ENCODE measurements at regions not wholly inside any gene's neighbourhood (a gene's known extent, or its start where the extent isn't known, plus 50 kb on each side); places are given as distances from the start of the nearest gene placed in this dataset.

GRCh38 chr9:96073531-96074480 is 198.3 kb downstream of the ERCC6L2 start:
- no peaks in the 10 kb centered on the region for H3K79me2 ChIP-seq (ENCODE audit: control insufficient read depth, insufficient read depth, low read length)
- POLR2A ChIA-PET, result interaction anchor here (0.6 kb wide), 2 partner anchors 63 to 523 kb away, joined by 3 to 5 read pairs; no protein-coding TSS in a partner anchor
- peaks cover 30 to 59% of the 10 kb centered on the region in 2 experiments for H3K27me3 ChIP-seq (ENCODE audit: control insufficient read depth in 2 of 2, insufficient read depth in 2 of 2, low read length in 2 of 2)
- H2AFZ ChIP-seq (ENCODE audit: low read depth, low read length), result no peak overlapping the region
- no peak for TF ChIP-seq TRIM25 (IDR thresholded peaks at IDR 0.05; ENCODE audit: borderline replicate concordance)
- TF ChIP-seq ZBTB12 (CRISPR knock-in tag; IDR thresholded peaks at IDR 0.05), result no peak
- TF ChIP-seq NFE2L1 (tag; IDR thresholded peaks at IDR 0.05; ENCODE audit: borderline replicate concordance, low read depth), result no peak
- TF ChIP-seq BDP1 (IDR thresholded peaks at IDR 0.05; ENCODE audit: insufficient read depth, insufficient read length), result no peak
- no peak for TF ChIP-seq FOSL1 (tag; conservative IDR thresholded peaks at IDR 0.05)
- no peak for TF ChIP-seq U2AF1 (optimal IDR thresholded peaks at IDR 0.05; ENCODE audit: low read depth, low read length)
- TF ChIP-seq TFAP4 (CRISPR knock-in tag; IDR thresholded peaks at IDR 0.05; ENCODE audit: borderline replicate concordance), result no peak
- no peak for TF ChIP-seq CREB5 (CRISPR knock-in tag; IDR thresholded peaks at IDR 0.05)
- FAIRE-seq (no peak), ATAC-seq (no peak), DNase-seq (ENCODE audit: extremely low read depth in 1 of 4, low spot score in 3 of 4) (no peak)
- H3K9ac ChIP-seq (ENCODE audit: insufficient read depth in 1 of 2, low read depth in 2 of 2, low read length in 2 of 2), result no peak overlapping the region
- WGBS (ENCODE audit: insufficient coverage, low coverage, missing lambda C conversion rate), result 4% methylated on average over 11 of the region's 11 CpGs
- CTCF ChIA-PET (ENCODE audit: low intra/inter-chr PET ratio), result no interaction called here
- in situ Hi-C loops (cut with MboI) (no loop called here), intact Hi-C loops (cut with micrococcal nuclease) (no loop called here)
- H3K36me3 ChIP-seq (ENCODE audit: control insufficient read depth, insufficient read depth, low read length), result no peaks in the 10 kb centered on the region
- H4K20me1 ChIP-seq (replicated peaks; ENCODE audit: control insufficient read depth, insufficient read depth, low read length), result no peaks in the 10 kb centered on the region
- BruUV-seq (replicated peaks), result no TSS peak
- H3K9me3 ChIP-seq (replicated peaks; ENCODE audit: control insufficient read depth, insufficient read depth, low read depth, low read length), result no peaks in the 10 kb centered on the region
- H3K4me2 ChIP-seq (ENCODE audit: insufficient read depth, low read length), result no peak overlapping the region
- no peaks in the 10 kb centered on the region for H3K4me1 ChIP-seq (replicated peaks in 1 of 2; ENCODE audit: control insufficient read depth in 2 of 2, insufficient read depth in 2 of 2, low read length in 2 of 2)
- no peak overlapping the region for H3K4me3 ChIP-seq
- H3K27ac ChIP-seq (ENCODE audit: extremely low read depth, low read depth, low read length), result no peak overlapping the region
- no peaks in the 10 kb centered on the region for H3K9me1 ChIP-seq (ENCODE audit: control insufficient read depth, insufficient read depth, low read length)
